ENCODE measurements at regions not wholly inside any gene's neighbourhood (a gene's known extent, or its start where the extent isn't known, plus 50 kb on each side); places are given as distances from the start of the nearest gene placed in this dataset.

DNA sequence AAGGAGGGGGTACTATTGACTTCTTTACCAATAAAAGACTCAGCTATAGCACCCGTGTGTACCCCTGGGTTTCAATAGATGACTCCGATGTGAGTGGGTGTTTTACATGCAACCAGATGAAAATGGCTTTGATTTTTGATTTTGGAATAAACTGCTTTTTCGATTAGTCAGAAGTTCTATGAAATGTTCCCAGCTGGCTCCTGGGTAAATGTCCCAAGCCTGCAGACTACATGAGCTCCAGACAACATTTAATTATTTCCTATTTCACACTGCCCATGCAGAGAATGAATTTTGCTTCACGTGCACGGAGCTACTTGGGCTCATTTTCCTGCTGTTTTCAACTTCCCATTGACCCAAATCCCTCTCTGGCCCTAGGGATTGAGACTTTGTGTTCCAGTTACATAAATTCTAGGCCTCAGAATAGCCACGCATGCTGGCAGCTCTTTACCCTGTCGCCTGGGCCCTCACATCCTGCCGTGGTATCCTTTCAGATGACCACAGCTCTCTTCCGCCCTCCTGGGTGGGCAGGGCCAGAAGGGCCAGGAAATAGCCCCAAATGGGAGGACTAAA is 59.7 kb downstream of the GPR6 start:
- TF ChIP-seq, protein P1, sequence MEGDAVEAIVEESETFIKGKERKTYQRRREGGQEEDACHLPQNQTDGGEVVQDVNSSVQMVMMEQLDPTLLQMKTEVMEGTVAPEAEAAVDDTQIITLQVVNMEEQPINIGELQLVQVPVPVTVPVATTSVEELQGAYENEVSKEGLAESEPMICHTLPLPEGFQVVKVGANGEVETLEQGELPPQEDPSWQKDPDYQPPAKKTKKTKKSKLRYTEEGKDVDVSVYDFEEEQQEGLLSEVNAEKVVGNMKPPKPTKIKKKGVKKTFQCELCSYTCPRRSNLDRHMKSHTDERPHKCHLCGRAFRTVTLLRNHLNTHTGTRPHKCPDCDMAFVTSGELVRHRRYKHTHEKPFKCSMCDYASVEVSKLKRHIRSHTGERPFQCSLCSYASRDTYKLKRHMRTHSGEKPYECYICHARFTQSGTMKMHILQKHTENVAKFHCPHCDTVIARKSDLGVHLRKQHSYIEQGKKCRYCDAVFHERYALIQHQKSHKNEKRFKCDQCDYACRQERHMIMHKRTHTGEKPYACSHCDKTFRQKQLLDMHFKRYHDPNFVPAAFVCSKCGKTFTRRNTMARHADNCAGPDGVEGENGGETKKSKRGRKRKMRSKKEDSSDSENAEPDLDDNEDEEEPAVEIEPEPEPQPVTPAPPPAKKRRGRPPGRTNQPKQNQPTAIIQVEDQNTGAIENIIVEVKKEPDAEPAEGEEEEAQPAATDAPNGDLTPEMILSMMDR (conservative IDR thresholded peaks at IDR 0.05), result no peak
- no peak for TF ChIP-seq EZH2 (IDR thresholded peaks at IDR 0.05; ENCODE audit: low read depth)
